Stimulated activated naive B cell treated with anti-CD40 and anti-IgM and Interleukin-4, amounts not matched to agents 10 μg/mL and 1 μg/mL and 100 μg/mL, for 72 hours (primary cell): ENCODE measurements at regions not wholly inside any gene's neighbourhood (a gene's known extent, or its start where the extent isn't known, plus 50 kb on each side); places are given as distances from the start of the nearest gene placed in this dataset.
"Not testable (repeated sequence)": the region's sequence is repeated elsewhere in the genome, so short reads cannot be mapped to it uniquely, and the experiment has no call there.

Experiments
- ATAC-seq, 2 donors: fragments of 150-1000 bp; cut with Tn5 transposase; replicated peaks; 2 replicates each; pipeline ENCODE4 v1.10.0; 2021; ENCODE audit warnings: moderate library complexity in 1 of 2
- DNase-seq: peaks from one replicate; pipeline ENCODE4 v3.0.0; 2021
- H3K27ac Mint-ChIP-seq: one replicate; pipeline ENCODE4 v1.8.0; 2022; ENCODE audit warnings: mild to moderate bottlenecking, mixed read lengths
- H3K27me3 Mint-ChIP-seq, 2 donors: one replicate each; pipeline ENCODE4 v1.8.0; 2022; ENCODE audit warnings: mixed read lengths in 2 of 2
- H3K36me3 Mint-ChIP-seq, 2 donors: one replicate each; pipeline ENCODE4 v1.8.0; 2022; ENCODE audit warnings: mixed read lengths in 2 of 2, mild to moderate bottlenecking in 1 of 2
- H3K4me1 Mint-ChIP-seq, 2 donors: one replicate each; pipeline ENCODE4 v1.8.0; 2022; ENCODE audit warnings: mixed read lengths in 2 of 2, mild to moderate bottlenecking in 1 of 2
- H3K4me3 Mint-ChIP-seq, 2 donors: one replicate each; pipeline ENCODE4 v1.8.0; 2022; ENCODE audit warnings: mild to moderate bottlenecking in 2 of 2, mixed read lengths in 2 of 2, moderate library complexity in 1 of 2
- H3K9me3 Mint-ChIP-seq, 2 donors: one replicate each; pipeline ENCODE4 v1.8.0; 2022; ENCODE audit warnings: mixed read lengths in 2 of 2, mild to moderate bottlenecking in 1 of 2

GRCh38 chr3:68676136-68676535 is 256.2 kb downstream of the TAFA4 start:
- H3K36me3 Mint-ChIP-seq: no peaks in the 10 kb centered on the region
- DNase-seq (no peak), ATAC-seq (no peak)
- H3K27me3 Mint-ChIP-seq: no peaks in the 10 kb centered on the region
- no peak overlapping the region for H3K27ac Mint-ChIP-seq
- no peaks in the 10 kb centered on the region for H3K4me1 Mint-ChIP-seq
- no peaks in the 10 kb centered on the region for H3K9me3 Mint-ChIP-seq
- no peak overlapping the region for H3K4me3 Mint-ChIP-seq

- Mint-ChIP-seq H3K27me3 (no peaks in the 10 kb centered on the region), H3K36me3 (no peaks in the 10 kb centered on the region), H3K4me3 (no peak overlapping the region), H3K4me1 (no peaks in the 10 kb centered on the region), H3K27ac (no peak overlapping the region), H3K9me3 (no peaks in the 10 kb centered on the region)
- ATAC-seq: no peak
- no peak for DNase-seq
Observed at GRCh38 chr3:68667346-68667745, 265.0 kb downstream of the TAFA4 start.

GRCh38 chr3:68666429-68667136 is 265.8 kb downstream of the TAFA4 start:
- H3K27ac Mint-ChIP-seq: no peak overlapping the region
- ATAC-seq (no peak), DNase-seq (no peak)
- H3K4me3 Mint-ChIP-seq: no peak overlapping the region
- no peaks in the 10 kb centered on the region for H3K27me3 Mint-ChIP-seq
- H3K36me3 Mint-ChIP-seq: no peaks in the 10 kb centered on the region
- H3K4me1 Mint-ChIP-seq: no peaks in the 10 kb centered on the region
- H3K9me3 Mint-ChIP-seq: no peaks in the 10 kb centered on the region

- Mint-ChIP-seq H3K4me3 (no peak overlapping the region), H3K4me1 (no peaks in the 10 kb centered on the region), H3K36me3 (no peaks in the 10 kb centered on the region), H3K27me3 (no peaks in the 10 kb centered on the region), H3K27ac (no peak overlapping the region), H3K9me3 (no peaks in the 10 kb centered on the region)
- ATAC-seq (no peak), DNase-seq (no peak)
Observed at GRCh38 chr3:68664276-68664675, 268.1 kb downstream of the TAFA4 start.

- ATAC-seq: no peak
- Mint-ChIP-seq H3K27me3 (no peaks in the 10 kb centered on the region), H3K4me1 (no peaks in the 10 kb centered on the region), H3K27ac (no peak overlapping the region), H3K4me3 (no peak overlapping the region), H3K36me3 (no peaks in the 10 kb centered on the region), H3K9me3 (no peaks in the 10 kb centered on the region)
- no peak for DNase-seq
Observed at GRCh38 chr3:68662176-68662575, 270.2 kb downstream of the TAFA4 start.

- not testable (repeated sequence) for H3K9me3 Mint-ChIP-seq, H3K36me3 Mint-ChIP-seq, H3K27ac Mint-ChIP-seq, H3K27me3 Mint-ChIP-seq, ATAC-seq, DNase-seq, H3K4me1 Mint-ChIP-seq, H3K4me3 Mint-ChIP-seq
Observed at GRCh38 chr3:68650657-68651056, 281.7 kb downstream of the TAFA4 start.

DNA sequence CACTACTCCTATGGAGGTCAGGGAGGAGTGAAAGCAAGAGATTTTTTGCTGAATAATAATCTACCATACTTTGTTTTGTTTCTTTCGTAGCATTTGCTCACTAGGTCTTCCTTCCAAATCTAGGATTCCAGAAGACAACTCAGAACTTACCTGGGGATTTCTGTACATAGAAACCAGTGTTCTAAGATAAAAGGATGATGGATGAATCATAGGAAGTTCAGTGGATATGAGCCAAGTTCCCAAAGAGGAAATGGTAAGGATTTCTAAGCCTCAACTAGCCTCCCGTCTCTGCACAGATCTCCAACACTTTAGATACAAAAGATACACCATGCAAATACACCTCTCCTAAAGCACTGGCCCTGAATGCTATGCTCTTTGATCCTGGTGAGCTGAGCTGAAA is 283.9 kb downstream of the TAFA4 start:
- H3K36me3 Mint-ChIP-seq: no peaks in the 10 kb centered on the region
- no peaks in the 10 kb centered on the region for H3K27me3 Mint-ChIP-seq
- H3K9me3 Mint-ChIP-seq: peaks cover 1 to 8% of the 10 kb centered on the region in 2 donors
- no peak overlapping the region for H3K27ac Mint-ChIP-seq
- ATAC-seq (no peak), DNase-seq (no peak)
- H3K4me3 Mint-ChIP-seq: no peak overlapping the region
- no peaks in the 10 kb centered on the region for H3K4me1 Mint-ChIP-seq

- DNase-seq (no peak), ATAC-seq (no peak)
- peaks cover 0 to 7% of the 10 kb centered on the region in 2 donors for H3K27me3 Mint-ChIP-seq
- no peak overlapping the region for H3K27ac Mint-ChIP-seq
- no peaks in the 10 kb centered on the region for H3K4me1 Mint-ChIP-seq
- no peaks in the 10 kb centered on the region for H3K36me3 Mint-ChIP-seq
- H3K9me3 Mint-ChIP-seq: peaks cover 0 to 3% of the 10 kb centered on the region in 2 donors
- H3K4me3 Mint-ChIP-seq: no peak overlapping the region
Observed at GRCh38 chr3:68631850-68632545, 300.3 kb downstream of the TAFA4 start.

DNA sequence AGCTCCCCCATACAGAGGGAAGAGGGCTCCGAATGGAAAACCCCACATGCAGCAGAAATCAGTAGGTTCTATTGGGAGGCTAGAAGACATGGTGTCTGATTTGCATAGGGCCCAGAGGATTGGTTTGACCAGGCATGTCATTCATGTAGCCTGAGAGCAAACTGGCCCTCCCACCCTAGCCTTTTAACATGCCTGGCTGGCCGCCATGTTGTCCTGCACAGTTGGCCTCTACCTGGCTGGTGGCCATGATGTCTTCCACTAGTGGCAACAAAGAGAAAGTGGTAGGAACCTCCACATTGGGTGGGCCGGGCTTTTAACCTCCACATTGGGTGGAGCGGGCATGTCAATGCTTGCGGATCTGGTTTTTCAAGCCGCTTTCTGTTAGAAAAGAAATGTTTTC is 312.1 kb downstream of the TAFA4 start:
- no peak for DNase-seq
- H3K36me3 Mint-ChIP-seq: no peaks in the 10 kb centered on the region
- no peaks in the 10 kb centered on the region for H3K4me1 Mint-ChIP-seq
- H3K27ac Mint-ChIP-seq: no peak overlapping the region
- H3K27me3 Mint-ChIP-seq: no peaks in the 10 kb centered on the region
- H3K4me3 Mint-ChIP-seq: no peak overlapping the region
- H3K9me3 Mint-ChIP-seq: peaks cover 6 to 10% of the 10 kb centered on the region in 2 donors
- ATAC-seq: no peak

DNA sequence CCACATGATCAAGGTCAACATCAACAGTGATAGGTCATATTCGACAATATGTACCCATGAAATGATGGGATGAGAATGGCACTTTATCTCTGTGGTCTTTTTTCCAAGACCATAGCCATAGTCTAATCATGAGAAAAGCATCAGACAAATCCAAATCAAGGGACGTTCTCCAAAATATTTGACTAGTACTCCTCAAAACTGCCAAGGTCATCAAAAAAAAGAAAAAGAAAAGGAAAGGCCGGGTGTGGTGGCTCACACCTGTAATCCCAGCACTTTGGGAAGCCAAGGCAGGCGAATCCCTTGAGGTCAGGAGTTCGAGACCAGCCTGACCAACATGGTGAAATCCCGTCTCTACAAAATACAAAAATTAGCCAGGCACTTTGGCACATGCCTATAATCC is 318.3 kb downstream of the TAFA4 start:
- no peak for ATAC-seq
- Mint-ChIP-seq H3K36me3 (peaks cover 0 to 2% of the 10 kb centered on the region in 2 donors), H3K9me3 (peaks cover 9 to 18% of the 10 kb centered on the region in 2 donors), H3K4me1 (no peaks in the 10 kb centered on the region), H3K4me3 (no peak overlapping the region), H3K27ac (no peak overlapping the region), H3K27me3 (no peaks in the 10 kb centered on the region)
- no peak for DNase-seq

- peaks cover 7 to 15% of the 10 kb centered on the region in 2 donors for H3K9me3 Mint-ChIP-seq
- no peak overlapping the region for H3K27ac Mint-ChIP-seq
- H3K36me3 Mint-ChIP-seq: no peaks in the 10 kb centered on the region
- H3K27me3 Mint-ChIP-seq: no peaks in the 10 kb centered on the region
- no peak for DNase-seq
- H3K4me1 Mint-ChIP-seq: no peaks in the 10 kb centered on the region
- no peak overlapping the region for H3K4me3 Mint-ChIP-seq
- ATAC-seq: no peak
Observed at GRCh38 chr3:68571321-68571720, 361.0 kb downstream of the TAFA4 start.

GRCh38 chr3:68560728-68561127 is 371.6 kb downstream of the TAFA4 start:
- H3K9me3 Mint-ChIP-seq: peaks cover 2% of the 10 kb centered on the region in 2 donors
- H3K27me3 Mint-ChIP-seq: no peaks in the 10 kb centered on the region
- DNase-seq (no peak), ATAC-seq (no peak)
- H3K4me3 Mint-ChIP-seq: no peak overlapping the region
- no peak overlapping the region for H3K27ac Mint-ChIP-seq
- H3K36me3 Mint-ChIP-seq: no peaks in the 10 kb centered on the region
- H3K4me1 Mint-ChIP-seq: no peaks in the 10 kb centered on the region

DNA sequence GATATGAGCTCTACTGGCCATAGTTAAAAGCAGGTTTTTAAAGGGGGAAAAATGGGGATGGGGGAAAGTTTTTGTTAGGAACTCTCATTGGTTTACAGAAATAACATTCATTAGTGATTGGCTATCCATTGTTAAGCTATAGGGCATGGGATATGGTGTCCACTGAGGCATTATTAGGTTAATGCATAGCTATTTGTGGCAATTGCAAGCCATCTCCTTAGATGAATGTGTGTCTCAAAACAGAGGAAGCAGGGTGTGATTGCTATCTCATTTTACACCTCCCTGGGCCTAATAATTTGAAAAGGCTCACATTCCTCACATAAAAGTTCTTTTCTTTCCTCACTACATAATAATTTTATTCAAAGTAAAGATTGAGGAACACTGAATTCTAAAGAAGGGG is 396.6 kb downstream of the TAFA4 start:
- Mint-ChIP-seq H3K27ac (no peak overlapping the region), H3K4me1 (no peaks in the 10 kb centered on the region), H3K27me3 (no peaks in the 10 kb centered on the region), H3K36me3 (no peaks in the 10 kb centered on the region), H3K9me3 (no peaks in the 10 kb centered on the region), H3K4me3 (no peak overlapping the region)
- ATAC-seq: no peak
- no peak for DNase-seq

DNA sequence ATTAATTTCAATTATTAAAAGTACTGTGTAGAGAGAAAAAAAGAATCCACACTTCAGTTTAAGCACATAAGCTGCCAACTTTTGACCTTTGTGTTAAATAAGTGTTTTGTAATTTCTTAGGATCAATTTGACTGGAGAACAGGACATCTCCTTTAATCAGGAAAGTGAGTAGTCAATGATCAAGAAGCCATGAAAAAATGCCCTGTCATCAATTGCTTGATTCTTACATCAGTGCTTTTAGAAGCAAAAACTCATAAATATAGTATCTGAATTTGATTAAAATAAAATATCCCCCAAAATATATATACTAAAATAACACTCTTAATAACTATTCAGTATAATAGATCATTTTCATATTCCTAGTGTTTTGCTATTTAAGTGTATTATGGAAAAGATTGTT is 409.0 kb downstream of the TAFA4 start:
- Mint-ChIP-seq H3K36me3 (no peaks in the 10 kb centered on the region), H3K27ac (no peak overlapping the region), H3K9me3 (peaks cover 0 to 5% of the 10 kb centered on the region in 2 donors), H3K4me1 (no peaks in the 10 kb centered on the region), H3K4me3 (no peak overlapping the region), H3K27me3 (no peaks in the 10 kb centered on the region)
- ATAC-seq (no peak), DNase-seq (no peak)

- Mint-ChIP-seq H3K4me3 (no peak overlapping the region), H3K9me3 (peaks cover 0 to 1% of the 10 kb centered on the region in 2 donors), H3K27ac (no peak overlapping the region), H3K4me1 (no peaks in the 10 kb centered on the region), H3K36me3 (no peaks in the 10 kb centered on the region), H3K27me3 (no peaks in the 10 kb centered on the region)
- DNase-seq: no peak
- no peak for ATAC-seq
Observed at GRCh38 chr3:68515237-68515636, 417.1 kb downstream of the TAFA4 start.
